ENCODE measurements at regions not wholly inside any gene's neighbourhood (a gene's known extent, or its start where the extent isn't known, plus 50 kb on each side); places are given as distances from the start of the nearest gene placed in this dataset.

GRCh38 chr22:26825960-26826935 is 168.9 kb downstream of the MIAT start:
- DNase-seq (ENCODE audit: unreplicated experiment), result no peak
- Mint-ChIP-seq H3K4me3 (ENCODE audit: unreplicated experiment) (no peak overlapping the region), H3K36me3 (ENCODE audit: insufficient read depth, unreplicated experiment) (no peaks in the 10 kb centered on the region), H3K4me1 (ENCODE audit: insufficient read depth, unreplicated experiment) (no peaks in the 10 kb centered on the region), H3K27ac (ENCODE audit: low read depth, unreplicated experiment) (no peak overlapping the region), H3K9me3 (ENCODE audit: unreplicated experiment) (no peaks in the 10 kb centered on the region), H3K27me3 (ENCODE audit: insufficient read depth, unreplicated experiment) (peaks cover 32% of the 10 kb centered on the region)
- ChIA-PET POLR2A (interaction anchor here (1.1 kb wide), 1 partner anchor 12 kb away, joined by 3 read pairs; no protein-coding TSS in a partner anchor), CTCF (interaction anchor here (0.6 kb wide), 2 partner anchors 144 to 1263 kb away, joined by 3 read pairs; no protein-coding TSS in a partner anchor)
- intact Hi-C loops (cut with micrococcal nuclease), result no loop called here
- TF ChIP-seq, protein P1, sequence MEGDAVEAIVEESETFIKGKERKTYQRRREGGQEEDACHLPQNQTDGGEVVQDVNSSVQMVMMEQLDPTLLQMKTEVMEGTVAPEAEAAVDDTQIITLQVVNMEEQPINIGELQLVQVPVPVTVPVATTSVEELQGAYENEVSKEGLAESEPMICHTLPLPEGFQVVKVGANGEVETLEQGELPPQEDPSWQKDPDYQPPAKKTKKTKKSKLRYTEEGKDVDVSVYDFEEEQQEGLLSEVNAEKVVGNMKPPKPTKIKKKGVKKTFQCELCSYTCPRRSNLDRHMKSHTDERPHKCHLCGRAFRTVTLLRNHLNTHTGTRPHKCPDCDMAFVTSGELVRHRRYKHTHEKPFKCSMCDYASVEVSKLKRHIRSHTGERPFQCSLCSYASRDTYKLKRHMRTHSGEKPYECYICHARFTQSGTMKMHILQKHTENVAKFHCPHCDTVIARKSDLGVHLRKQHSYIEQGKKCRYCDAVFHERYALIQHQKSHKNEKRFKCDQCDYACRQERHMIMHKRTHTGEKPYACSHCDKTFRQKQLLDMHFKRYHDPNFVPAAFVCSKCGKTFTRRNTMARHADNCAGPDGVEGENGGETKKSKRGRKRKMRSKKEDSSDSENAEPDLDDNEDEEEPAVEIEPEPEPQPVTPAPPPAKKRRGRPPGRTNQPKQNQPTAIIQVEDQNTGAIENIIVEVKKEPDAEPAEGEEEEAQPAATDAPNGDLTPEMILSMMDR (IDR thresholded peaks at IDR 0.05; ENCODE audit: unreplicated experiment), result no peak
- BruUV-seq (replicated peaks), result no TSS peak

DNA sequence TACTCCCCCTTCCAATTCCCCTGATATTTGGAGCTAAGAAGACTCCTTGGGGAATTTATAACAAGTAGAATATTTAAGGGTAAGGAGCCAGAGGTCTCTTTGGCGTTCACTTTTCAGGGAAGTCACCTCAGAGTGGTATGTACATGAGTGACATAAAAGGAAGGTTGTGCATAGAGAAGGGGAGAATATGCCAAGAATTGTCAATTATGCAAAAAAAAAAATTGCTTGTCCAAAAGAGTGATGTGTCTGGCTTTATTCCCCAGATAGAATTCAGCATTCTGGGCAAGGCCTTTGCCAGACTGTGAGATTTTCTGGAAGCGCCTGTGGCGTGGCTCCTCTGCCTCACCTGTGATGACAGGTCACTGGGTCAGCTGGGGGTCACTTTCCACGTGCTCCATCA is 170.2 kb downstream of the MIAT start:
- Mint-ChIP-seq H3K27ac (ENCODE audit: low read depth, unreplicated experiment) (no peak overlapping the region), H3K9me3 (ENCODE audit: unreplicated experiment) (no peaks in the 10 kb centered on the region), H3K4me3 (ENCODE audit: unreplicated experiment) (no peak overlapping the region), H3K36me3 (ENCODE audit: insufficient read depth, unreplicated experiment) (no peaks in the 10 kb centered on the region), H3K4me1 (ENCODE audit: insufficient read depth, unreplicated experiment) (no peaks in the 10 kb centered on the region), H3K27me3 (ENCODE audit: insufficient read depth, unreplicated experiment) (peaks cover 32% of the 10 kb centered on the region)
- ChIA-PET CTCF (interaction anchor here (0.6 to 1.0 kb wide), 3 partner anchors 493 to 583 kb away, joined by 3 to 4 read pairs (median 3); no protein-coding TSS in a partner anchor), POLR2A (interaction anchor here (1.2 kb wide), 1 partner anchor 67 kb away, joined by 3 read pairs; no protein-coding TSS in a partner anchor)
- no peak for DNase-seq (ENCODE audit: unreplicated experiment)
- intact Hi-C loops (cut with micrococcal nuclease), result no loop called here
- no TSS peak for BruUV-seq (replicated peaks)
- TF ChIP-seq, protein P1 (IDR thresholded peaks at IDR 0.05; ENCODE audit: unreplicated experiment), result no peak

DNA sequence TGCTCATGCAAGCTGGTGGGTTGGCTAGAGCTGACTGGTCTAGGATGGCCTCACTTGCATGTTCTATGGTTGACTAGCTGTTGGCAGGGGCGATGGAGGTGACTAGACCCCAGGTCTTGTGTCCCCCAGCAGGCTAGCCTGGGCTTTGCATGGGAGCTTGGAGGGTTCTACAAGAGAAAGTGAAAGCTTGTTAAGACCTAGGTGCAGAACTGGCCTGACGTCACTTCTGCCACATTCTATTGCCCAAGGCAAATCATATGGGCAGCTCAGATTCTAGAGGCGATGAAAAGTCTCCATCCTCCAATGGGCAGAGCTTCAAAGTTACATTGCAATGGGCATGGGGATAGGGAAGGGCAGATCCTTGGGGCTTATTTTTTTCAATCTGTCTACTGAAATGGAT is 170.9 kb downstream of the MIAT start:
- ChIA-PET POLR2A (interaction anchor here (1.2 kb wide), 1 partner anchor 67 kb away, joined by 3 read pairs; no protein-coding TSS in a partner anchor), CTCF (interaction anchor here (1.0 to 1.2 kb wide), 2 partner anchors 67 to 507 kb away, joined by 3 to 4 read pairs; no protein-coding TSS in a partner anchor)
- Mint-ChIP-seq H3K27ac (ENCODE audit: low read depth, unreplicated experiment) (no peak overlapping the region), H3K36me3 (ENCODE audit: insufficient read depth, unreplicated experiment) (no peaks in the 10 kb centered on the region), H3K27me3 (ENCODE audit: insufficient read depth, unreplicated experiment) (peaks cover 34% of the 10 kb centered on the region), H3K9me3 (ENCODE audit: unreplicated experiment) (no peaks in the 10 kb centered on the region), H3K4me1 (ENCODE audit: insufficient read depth, unreplicated experiment) (no peaks in the 10 kb centered on the region), H3K4me3 (ENCODE audit: unreplicated experiment) (no peak overlapping the region)
- DNase-seq (ENCODE audit: unreplicated experiment), result peak; percentile 14
- TF ChIP-seq, protein P1 (IDR thresholded peaks at IDR 0.05; ENCODE audit: unreplicated experiment), result no peak
- BruUV-seq (replicated peaks), result no TSS peak
- intact Hi-C loops (cut with micrococcal nuclease), result no loop called here

DNA sequence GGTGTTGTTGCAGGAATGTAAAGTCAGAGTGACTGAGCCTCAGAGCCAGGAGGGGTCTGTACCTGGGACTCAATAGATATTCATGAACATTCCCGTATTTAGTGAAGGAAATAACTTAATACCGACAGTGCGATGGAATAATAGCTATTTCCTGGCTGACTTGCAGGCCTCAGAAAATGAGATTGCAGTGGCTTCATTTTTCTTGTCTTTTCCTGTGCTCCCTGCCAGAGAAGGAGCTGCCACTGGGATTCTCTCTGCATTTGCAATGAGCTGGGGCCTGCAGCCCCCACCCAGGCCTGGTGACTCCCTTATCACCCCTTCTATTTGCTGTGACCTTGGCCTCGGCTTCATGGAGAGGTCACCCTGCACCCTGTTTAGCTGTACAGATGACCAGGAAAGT is 173.4 kb downstream of the MIAT start:
- ChIA-PET POLR2A (no interaction called here), CTCF (no interaction called here)
- intact Hi-C loops (cut with micrococcal nuclease), result no loop called here
- Mint-ChIP-seq H3K27ac (ENCODE audit: low read depth, unreplicated experiment) (no peak overlapping the region), H3K36me3 (ENCODE audit: insufficient read depth, unreplicated experiment) (no peaks in the 10 kb centered on the region), H3K4me1 (ENCODE audit: insufficient read depth, unreplicated experiment) (no peaks in the 10 kb centered on the region), H3K4me3 (ENCODE audit: unreplicated experiment) (no peak overlapping the region), H3K27me3 (ENCODE audit: insufficient read depth, unreplicated experiment) (peaks cover 58% of the 10 kb centered on the region), H3K9me3 (ENCODE audit: unreplicated experiment) (no peaks in the 10 kb centered on the region)
- no TSS peak for BruUV-seq (replicated peaks)
- TF ChIP-seq, protein P1 (IDR thresholded peaks at IDR 0.05; ENCODE audit: unreplicated experiment), result no peak
- no peak for DNase-seq (ENCODE audit: unreplicated experiment)
